Tongue (tissue), 1 donor: ENCODE measurements at regions not wholly inside any gene's neighbourhood (a gene's known extent, or its start where the extent isn't known, plus 50 kb on each side); places are given as distances from the start of the nearest gene placed in this dataset.
A peak's percentile ranks its signal among the peaks of the same experiment; 100 is the strongest.

Experiments used
- DNase-seq: peaks from one replicate; pipeline ENCODE4 v3.0.0-alpha.2; 2015

GRCh38 chr9:134487066-134487710, 154.4 kb upstream of the COL5A1 start:
- no peak for DNase-seq

GRCh38 chr9:134488331-134489280, 153.0 kb upstream of the COL5A1 start:
- DNase-seq = no peak

DNA sequence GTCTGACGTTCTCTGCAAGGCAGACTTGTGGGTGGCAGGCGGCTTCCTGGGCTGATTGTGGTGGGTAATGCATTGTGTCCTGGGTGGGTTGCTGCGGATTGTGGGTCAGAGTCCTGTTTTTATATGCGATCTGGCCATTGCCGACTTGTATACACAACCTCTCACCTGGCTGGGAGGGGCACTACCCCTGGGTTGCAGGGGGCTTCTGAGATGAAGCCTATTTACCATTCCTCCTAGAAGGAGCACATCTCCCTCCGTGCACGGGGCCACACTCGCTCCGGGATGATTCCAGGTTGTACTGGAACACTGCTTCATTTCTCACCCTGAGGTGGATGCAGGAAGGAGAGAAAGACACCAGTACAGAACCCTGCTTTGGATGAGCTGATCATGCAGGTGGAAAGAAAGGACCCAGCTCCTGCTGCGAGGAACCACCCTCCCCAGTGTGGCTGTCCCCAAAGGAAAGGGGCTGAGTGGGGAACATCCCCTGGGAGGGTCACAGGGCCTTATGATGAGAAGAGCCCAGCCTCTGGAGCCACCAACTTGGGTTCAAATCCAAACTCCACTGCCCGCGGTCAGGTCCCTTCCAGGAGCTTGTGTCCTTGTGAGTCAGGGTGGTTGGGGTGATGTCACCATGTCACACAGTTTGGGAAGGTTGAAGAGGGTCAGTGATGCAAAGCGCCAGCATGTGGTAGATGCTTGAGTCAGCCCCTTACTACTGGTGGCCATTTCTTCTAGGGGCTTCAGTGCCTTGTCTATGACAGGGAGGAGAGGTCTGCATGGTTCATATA, 151.8 kb upstream of the COL5A1 start:
- no peak for DNase-seq

- DNase-seq = no peak
Measured at GRCh38 chr9:134490446-134490845, 151.2 kb upstream of the COL5A1 start.

GRCh38 chr9:134491196-134491835, 150.3 kb upstream of the COL5A1 start:
- DNase-seq = no peak

- no peak for DNase-seq
Measured at GRCh38 chr9:134491856-134492255, 149.7 kb upstream of the COL5A1 start.

- peak; percentile 89 for DNase-seq
Measured at GRCh38 chr9:134492281-134492691, 149.3 kb upstream of the COL5A1 start.

- no peak for DNase-seq
Measured at GRCh38 chr9:134492721-134493460, 148.7 kb upstream of the COL5A1 start.

DNA sequence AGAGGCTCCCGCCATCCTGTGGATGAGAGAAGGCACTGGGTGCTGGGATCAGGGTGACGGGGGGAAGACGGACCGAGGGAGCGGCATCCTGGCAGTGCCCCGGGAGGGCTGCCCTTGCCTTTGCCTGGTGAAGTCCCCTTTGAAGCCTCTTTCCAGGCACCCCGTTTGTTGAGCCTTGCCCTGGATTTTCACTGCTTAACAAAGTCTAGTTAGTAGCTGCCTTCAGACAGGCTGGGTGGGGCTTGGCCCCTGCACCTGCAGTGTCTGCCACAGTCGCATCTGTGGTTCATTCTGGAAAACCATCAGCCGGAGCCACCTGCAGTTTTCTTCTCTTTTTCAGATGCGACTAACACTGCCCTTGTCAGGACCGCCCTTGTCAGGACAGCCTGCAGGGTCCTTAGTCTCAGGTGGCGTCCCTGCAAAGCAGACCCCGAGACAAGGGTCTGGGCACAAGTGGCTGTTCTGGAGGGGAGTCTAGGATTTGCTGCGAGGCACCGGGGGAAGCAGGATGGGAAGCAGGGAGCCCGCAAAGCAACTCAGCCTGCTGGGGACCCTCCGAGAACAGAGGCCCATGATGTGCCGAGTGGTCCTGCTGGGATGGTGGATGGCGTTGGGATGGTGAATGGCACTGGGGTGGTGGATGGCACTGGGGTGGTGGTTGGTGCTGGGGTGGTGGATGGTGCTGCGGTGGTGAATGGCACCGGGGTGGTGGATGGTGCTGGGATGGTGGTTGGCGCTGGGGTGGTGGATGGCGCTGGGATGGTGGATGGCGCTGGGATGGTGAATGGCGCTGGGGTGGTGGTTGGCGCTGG, 147.9 kb upstream of the COL5A1 start:
- no peak for DNase-seq

- no peak for DNase-seq
Measured at GRCh38 chr9:134494273-134494815, 147.3 kb upstream of the COL5A1 start.

GRCh38 chr9:134494905-134495304, 146.7 kb upstream of the COL5A1 start:
- no peak for DNase-seq

- no peak for DNase-seq
Measured at GRCh38 chr9:134495881-134496412, 145.7 kb upstream of the COL5A1 start.

- no peak for DNase-seq
Measured at GRCh38 chr9:134496413-134497282, 145.0 kb upstream of the COL5A1 start.

- DNase-seq = no peak
Measured at GRCh38 chr9:134497283-134497860, 144.2 kb upstream of the COL5A1 start.

- DNase-seq = no peak
Measured at GRCh38 chr9:134498814-134499166, 142.8 kb upstream of the COL5A1 start.

DNA sequence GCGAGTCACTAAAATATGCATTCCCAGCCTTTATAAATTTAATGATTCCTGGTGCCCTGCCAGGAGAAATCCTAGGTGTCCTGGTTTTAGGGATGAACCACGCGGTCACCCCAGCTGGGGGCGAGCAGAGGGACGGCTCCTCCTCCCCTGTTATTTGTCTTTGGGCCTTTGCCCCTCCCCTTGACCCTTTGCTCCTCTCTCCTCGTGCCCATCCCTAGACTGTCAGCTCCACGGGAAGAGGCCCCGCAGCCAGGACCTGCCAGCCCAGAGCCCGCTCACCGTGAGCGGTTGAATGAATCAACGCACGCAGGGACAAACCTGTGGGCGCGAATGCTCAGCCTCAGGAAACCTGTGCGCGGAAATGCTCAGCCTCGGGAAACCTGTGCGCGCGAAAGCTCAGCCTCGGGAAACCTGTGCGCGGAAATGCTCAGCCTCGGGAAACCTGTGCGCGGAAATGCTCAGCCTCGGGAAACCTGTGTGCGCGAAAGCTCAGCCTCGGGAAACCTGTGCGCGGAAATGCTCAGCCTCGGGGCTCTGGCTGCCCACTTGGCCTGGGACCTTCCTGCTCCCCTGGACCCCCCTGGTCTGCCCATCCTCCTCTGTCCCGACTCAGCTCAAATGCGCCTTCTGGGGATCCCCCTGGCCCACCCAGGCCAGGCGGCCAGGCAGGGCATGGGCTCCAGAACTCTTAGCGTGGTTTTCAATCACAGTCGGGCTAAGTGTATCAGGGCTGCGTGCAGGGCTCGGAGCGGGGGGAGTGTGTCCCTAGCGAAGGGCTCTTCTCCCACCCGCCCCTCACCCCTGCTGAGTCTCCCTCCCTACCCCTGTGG, 140.5 kb upstream of the COL5A1 start:
- DNase-seq = no peak

GRCh38 chr9:134501761-134502265, 139.8 kb upstream of the COL5A1 start:
- no peak for DNase-seq
